ENCODE measurements at regions not wholly inside any gene's neighbourhood (a gene's known extent, or its start where the extent isn't known, plus 50 kb on each side); places are given as distances from the start of the nearest gene placed in this dataset.

DNA sequence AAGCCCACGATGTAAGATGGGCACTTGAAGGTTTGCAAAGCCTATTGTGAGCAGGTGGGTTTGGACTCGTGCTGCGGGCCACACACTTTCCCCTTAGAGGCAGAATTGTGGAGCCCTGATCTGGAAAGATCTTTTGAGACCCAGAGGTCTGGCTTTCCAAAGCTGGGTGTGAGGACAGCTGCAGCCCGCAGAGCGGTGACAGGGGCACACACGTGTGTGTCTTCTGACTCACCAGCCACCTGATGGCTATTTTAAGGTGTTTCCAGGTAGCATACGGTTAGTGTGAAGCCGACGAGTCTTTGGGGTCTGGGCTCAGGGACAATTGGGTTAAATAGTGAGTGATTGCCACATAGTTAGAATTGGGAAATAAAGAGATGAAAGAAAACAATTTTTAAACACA, 108.9 kb upstream of the GSE1 start:
- CTCF ChIA-PET = interaction anchor here (1.0 kb wide), 1 partner anchor 13 kb away, joined by 3 read pairs; no protein-coding TSS in a partner anchor
- TF ChIP-seq, protein P1, sequence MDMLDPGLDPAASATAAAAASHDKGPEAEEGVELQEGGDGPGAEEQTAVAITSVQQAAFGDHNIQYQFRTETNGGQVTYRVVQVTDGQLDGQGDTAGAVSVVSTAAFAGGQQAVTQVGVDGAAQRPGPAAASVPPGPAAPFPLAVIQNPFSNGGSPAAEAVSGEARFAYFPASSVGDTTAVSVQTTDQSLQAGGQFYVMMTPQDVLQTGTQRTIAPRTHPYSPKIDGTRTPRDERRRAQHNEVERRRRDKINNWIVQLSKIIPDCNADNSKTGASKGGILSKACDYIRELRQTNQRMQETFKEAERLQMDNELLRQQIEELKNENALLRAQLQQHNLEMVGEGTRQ (IDR thresholded peaks at IDR 0.05; ENCODE audit: borderline replicate concordance, low read depth, low read length) = no peak
- TF ChIP-seq MEF2A (IDR thresholded peaks at IDR 0.05; ENCODE audit: borderline replicate concordance, low read depth) = no peak
- no peak for TF ChIP-seq IRF3 (IDR thresholded peaks at IDR 0.05; ENCODE audit: low read depth, low read length)
- no peak for TF ChIP-seq MXI1 (IDR thresholded peaks at IDR 0.05; ENCODE audit: low read depth, low read length)
- no peak for TF ChIP-seq ELF1 (IDR thresholded peaks at IDR 0.05)
- no peak for TF ChIP-seq TEAD4 (IDR thresholded peaks at IDR 0.05; ENCODE audit: borderline replicate concordance, insufficient read depth)
- TF ChIP-seq TAF1 (IDR thresholded peaks at IDR 0.05; ENCODE audit: borderline replicate concordance, low read depth, low read length) = no peak
- POLR2A ChIA-PET = no interaction called here

GRCh38 chr16:85505794-85506634, 107.1 kb upstream of the GSE1 start:
- no peak for DNase-seq
- POLR2A ChIA-PET = no interaction called here
- H3K36me3 ChIP-seq (replicated peaks in 1 of 2; ENCODE audit: control insufficient read depth in 1 of 2, insufficient read depth in 2 of 2, low read length in 1 of 2) = no peaks in the 10 kb centered on the region
- no peak overlapping the region for H2AFZ ChIP-seq (ENCODE audit: low read depth)
- no peak for TF ChIP-seq ZBTB33 (IDR thresholded peaks at IDR 0.05; ENCODE audit: borderline replicate concordance, low read depth)
- no peak for TF ChIP-seq NRF1 (IDR thresholded peaks at IDR 0.05; ENCODE audit: low read depth, low read length)
- no peak for TF ChIP-seq POLR2AphosphoS5 (IDR thresholded peaks at IDR 0.05; ENCODE audit: low read depth, low read length)
- no peak for TF ChIP-seq EP300 (IDR thresholded peaks at IDR 0.05; ENCODE audit: borderline replicate concordance in 1 of 2, low read depth in 1 of 2, low read length in 1 of 2)
- no peak for TF ChIP-seq RXRA (IDR thresholded peaks at IDR 0.05; ENCODE audit: borderline replicate concordance, low read depth)
- no peak for TF ChIP-seq FOSL2 (IDR thresholded peaks at IDR 0.05; ENCODE audit: borderline replicate concordance, low read depth)
- no peak for TF ChIP-seq RFX5 (IDR thresholded peaks at IDR 0.05; ENCODE audit: low read length)
- no peak for TF ChIP-seq FOXJ3 (CRISPR knock-in tag; IDR thresholded peaks at IDR 0.05)
- TF ChIP-seq MXI1 (IDR thresholded peaks at IDR 0.05; ENCODE audit: low read depth, low read length) = no peak
- H4K20me1 ChIP-seq (ENCODE audit: insufficient read depth) = no peaks in the 10 kb centered on the region
- no peaks in the 10 kb centered on the region for H3F3A ChIP-seq (replicated peaks; ENCODE audit: insufficient read depth)
- H3K9me2 ChIP-seq = no peaks in the 10 kb centered on the region
- 89% methylated on average over 20 of the region's 20 CpGs for WGBS (ENCODE audit: low lambda C conversion rate)
- H3K79me2 ChIP-seq (ENCODE audit: insufficient read depth) = no peaks in the 10 kb centered on the region
- no peak overlapping the region for H3K27ac ChIP-seq (ENCODE audit: low read depth in 2 of 2, low read length in 1 of 2)
- no peak overlapping the region for H3K9ac ChIP-seq
- H3K4me3 ChIP-seq (ENCODE audit: low read depth in 2 of 2, low read length in 1 of 2) = no peak overlapping the region
- H3K4me1 ChIP-seq (ENCODE audit: control insufficient read depth in 1 of 2, insufficient read depth in 2 of 2, low read depth in 1 of 2, low read length in 1 of 2) = peaks cover 0 to 18% of the 10 kb centered on the region in 2 experiments; a peak in 1 of 4 replicates
- no peak overlapping the region for H3K4me2 ChIP-seq
- H3K9me3 ChIP-seq = no peaks in the 10 kb centered on the region
- H3K27me3 ChIP-seq (ENCODE audit: insufficient read depth) = no peaks in the 10 kb centered on the region
- CTCF ChIA-PET = interaction anchor here (0.7 to 1.2 kb wide), 5 partner anchors 16 to 391 kb away, joined by 3 read pairs; no protein-coding TSS in a partner anchor

More for the DNA sequence above, 108.9 kb upstream of the GSE1 start:
- Histone ChIP-seq H3K27me3 (ENCODE audit: insufficient read depth) (no peaks in the 10 kb centered on the region), H3K4me3 (ENCODE audit: low read depth in 2 of 2, low read length in 1 of 2) (no peak overlapping the region), H4K20me1 (ENCODE audit: insufficient read depth) (no peaks in the 10 kb centered on the region), H3K4me2 (no peak overlapping the region), H3F3A (replicated peaks; ENCODE audit: insufficient read depth) (no peaks in the 10 kb centered on the region), H3K9ac (no peak overlapping the region), H3K36me3 (replicated peaks in 1 of 2; ENCODE audit: control insufficient read depth in 1 of 2, insufficient read depth in 2 of 2, low read length in 1 of 2) (no peaks in the 10 kb centered on the region), H3K4me1 (ENCODE audit: control insufficient read depth in 1 of 2, insufficient read depth in 2 of 2, low read depth in 1 of 2, low read length in 1 of 2) (peaks cover 0 to 18% of the 10 kb centered on the region in 2 experiments; a peak in 1 of 4 replicates), H3K27ac (ENCODE audit: low read depth in 2 of 2, low read length in 1 of 2) (no peak overlapping the region), H2AFZ (ENCODE audit: low read depth) (no peak overlapping the region), H3K79me2 (ENCODE audit: insufficient read depth) (no peaks in the 10 kb centered on the region), H3K9me3 (no peaks in the 10 kb centered on the region), H3K9me2 (no peaks in the 10 kb centered on the region)
- WGBS (ENCODE audit: low lambda C conversion rate) = 93% methylated on average over 9 of the region's 9 CpGs
- no peak for DNase-seq
